HCT116 (cell line): ENCODE measurements at regions not wholly inside any gene's neighbourhood (a gene's known extent, or its start where the extent isn't known, plus 50 kb on each side); places are given as distances from the start of the nearest gene placed in this dataset.

ENCODE experiments used
- EGR1 ChIP-seq: IDR thresholded peaks from 2 replicates; pipeline ENCODE4 v1.6.1; 2012; ENCODE audit warnings: low read depth
- EZH2 ChIP-seq: fragments of 200-600 bp; sonication (generic); IDR thresholded peaks from 2 replicates; pipeline ENCODE4 v1.6.1; 2017; ENCODE audit warnings: antibody characterized with exemption, mixed run types
- JUND ChIP-seq: IDR thresholded peaks from 2 replicates; pipeline ENCODE4 v1.6.1; 2012
- POLR2A ChIP-seq: IDR thresholded peaks from 2 replicates; pipeline ENCODE4 v1.7.0; 2011; ENCODE audit warnings: borderline replicate concordance; ENCODE audit not compliant: insufficient read depth, insufficient read length; ENCODE audit errors: extremely low read depth
- POLR2AphosphoS5 ChIP-seq: IDR thresholded peaks from 2 replicates; pipeline ENCODE4 v1.6.1; 2011; ENCODE audit warnings: mild to moderate bottlenecking, low read depth, low read length, moderate library complexity
- RAD21 ChIP-seq: IDR thresholded peaks from 2 replicates; pipeline ENCODE4 v1.6.1; 2012; ENCODE audit warnings: low read depth, mild to moderate bottlenecking
- SIN3A ChIP-seq: IDR thresholded peaks from 2 replicates; pipeline ENCODE4 v1.6.1; 2012; ENCODE audit warnings: low read depth
- SP1 ChIP-seq: IDR thresholded peaks from 2 replicates; pipeline ENCODE4 v1.6.1; 2012; ENCODE audit warnings: low read depth
- ZNF274 ChIP-seq: fragments of 200-500 bp; sonication (Bioruptor generic); IDR thresholded peaks from 2 replicates; pipeline ENCODE4 v1.6.1; 2014; ENCODE audit warnings: mild to moderate bottlenecking, low read depth, low read length, inconsistent platforms
- TF ChIP-seq, protein P1 (sequence below), 3 experiments: fragments of 200-600 bp in 1 of 3; sonication (generic) in 1 of 3; IDR thresholded peaks in 2 of 3; conservative IDR thresholded peaks in 1 of 3; 2 replicates each; pipeline ENCODE4 v1.5.1; 2012 to 2017; ENCODE audit warnings: low read depth in 2 of 3, low read length in 2 of 3, antibody characterized with exemption in 1 of 3, borderline replicate concordance in 1 of 3, control low read depth in 1 of 3, mild to moderate bottlenecking in 1 of 3, mixed read lengths in 1 of 3, mixed run types in 1 of 3, moderate library complexity in 1 of 3; ENCODE audit not compliant: insufficient read depth in 1 of 3

DNA sequence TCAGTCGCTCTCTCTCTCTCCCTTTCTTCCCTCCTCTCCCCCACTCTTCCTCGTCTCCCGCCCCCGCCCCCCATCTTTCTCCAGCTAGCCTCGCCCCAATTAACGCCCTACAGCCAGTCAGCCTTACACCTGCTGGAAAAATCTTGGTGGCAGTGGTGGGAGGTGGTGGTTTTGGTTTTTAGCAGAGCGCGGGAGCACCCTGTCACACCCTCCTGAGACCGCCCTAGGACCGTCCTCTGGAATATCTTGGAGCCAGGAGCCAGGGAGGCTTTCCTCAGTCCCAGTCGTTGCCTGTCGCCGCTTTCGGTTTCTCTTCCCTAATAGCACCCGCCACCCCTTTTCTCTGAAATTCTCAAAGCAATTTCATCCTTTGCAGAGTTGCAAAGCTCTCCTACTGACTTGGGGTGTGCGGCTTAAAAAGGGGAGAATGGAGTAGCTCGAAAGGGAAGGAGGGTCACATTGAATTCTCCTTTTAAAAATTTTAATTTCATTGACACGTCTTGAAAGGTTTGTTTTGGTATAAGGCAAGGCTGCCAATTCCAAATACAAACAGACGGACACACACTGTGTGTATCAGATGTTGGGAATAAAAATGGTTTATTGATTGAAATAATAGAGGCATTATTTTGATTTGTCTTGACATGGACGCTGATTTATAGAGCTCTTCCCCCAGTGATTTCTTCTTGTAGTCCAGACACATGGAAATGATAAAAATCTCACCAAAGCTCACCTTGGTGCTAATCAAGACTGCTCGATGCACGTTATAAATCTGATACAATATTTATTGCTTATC is 301.3 kb downstream of the PARP8 start:
- TF ChIP-seq SP1, result no peak
- TF ChIP-seq POLR2AphosphoS5, result no peak
- TF ChIP-seq, protein P1, sequence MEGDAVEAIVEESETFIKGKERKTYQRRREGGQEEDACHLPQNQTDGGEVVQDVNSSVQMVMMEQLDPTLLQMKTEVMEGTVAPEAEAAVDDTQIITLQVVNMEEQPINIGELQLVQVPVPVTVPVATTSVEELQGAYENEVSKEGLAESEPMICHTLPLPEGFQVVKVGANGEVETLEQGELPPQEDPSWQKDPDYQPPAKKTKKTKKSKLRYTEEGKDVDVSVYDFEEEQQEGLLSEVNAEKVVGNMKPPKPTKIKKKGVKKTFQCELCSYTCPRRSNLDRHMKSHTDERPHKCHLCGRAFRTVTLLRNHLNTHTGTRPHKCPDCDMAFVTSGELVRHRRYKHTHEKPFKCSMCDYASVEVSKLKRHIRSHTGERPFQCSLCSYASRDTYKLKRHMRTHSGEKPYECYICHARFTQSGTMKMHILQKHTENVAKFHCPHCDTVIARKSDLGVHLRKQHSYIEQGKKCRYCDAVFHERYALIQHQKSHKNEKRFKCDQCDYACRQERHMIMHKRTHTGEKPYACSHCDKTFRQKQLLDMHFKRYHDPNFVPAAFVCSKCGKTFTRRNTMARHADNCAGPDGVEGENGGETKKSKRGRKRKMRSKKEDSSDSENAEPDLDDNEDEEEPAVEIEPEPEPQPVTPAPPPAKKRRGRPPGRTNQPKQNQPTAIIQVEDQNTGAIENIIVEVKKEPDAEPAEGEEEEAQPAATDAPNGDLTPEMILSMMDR (IDR thresholded peaks at IDR 0.05 in 2 of 3, conservative IDR thresholded peaks at IDR 0.05 in 1 of 3; ENCODE audit: borderline replicate concordance in 1 of 3, insufficient read depth in 1 of 3, low read depth in 2 of 3, low read length in 2 of 3), result no peak
- TF ChIP-seq RAD21, result no peak
- no peak for TF ChIP-seq ZNF274
- no peak for TF ChIP-seq JUND
- no peak for TF ChIP-seq POLR2A
- no peak for TF ChIP-seq SIN3A
- no peak for TF ChIP-seq EZH2
- no peak for TF ChIP-seq EGR1
